HG03342 (cell line): ENCODE measurements at regions not wholly inside any gene's neighbourhood (a gene's known extent, or its start where the extent isn't known, plus 50 kb on each side); places are given as distances from the start of the nearest gene placed in this dataset.
"Not testable (repeated sequence)": the region's sequence is repeated elsewhere in the genome, so short reads cannot be mapped to it uniquely, and the experiment has no call there.

ENCODE experiments used
- ATAC-seq: cut with Tn5 transposase; IDR thresholded peaks from one replicate; pipeline ENCODE4 v1.9.1; 2021; ENCODE audit warnings: mild to moderate bottlenecking, moderate library complexity; ENCODE audit not compliant: unreplicated experiment

GRCh38 chr6:114733596-114733995 is 390.8 kb upstream of the HS3ST5 start:
- ATAC-seq: no peak

- no peak for ATAC-seq
Measured at GRCh38 chr6:114718716-114719270, 376.0 kb upstream of the HS3ST5 start.

- no peak for ATAC-seq
Measured at GRCh38 chr6:114718186-114718585, 375.4 kb upstream of the HS3ST5 start.

- ATAC-seq: peak; percentile 61
Measured at GRCh38 chr6:114714836-114715507, 372.1 kb upstream of the HS3ST5 start.

- ATAC-seq: no peak
Measured at GRCh38 chr6:114713690-114714089, 370.9 kb upstream of the HS3ST5 start.

- no peak for ATAC-seq
Measured at GRCh38 chr6:114712129-114712662, 369.4 kb upstream of the HS3ST5 start.

GRCh38 chr6:114707081-114707620 is 364.3 kb upstream of the HS3ST5 start:
- ATAC-seq: no peak

GRCh38 chr6:114690625-114691024 is 347.8 kb upstream of the HS3ST5 start:
- ATAC-seq: no peak

- no peak for ATAC-seq
Measured at GRCh38 chr6:114659513-114659912, 316.7 kb upstream of the HS3ST5 start.

- ATAC-seq: no peak
Measured at GRCh38 chr6:114651611-114652010, 308.8 kb upstream of the HS3ST5 start.

GRCh38 chr6:114650891-114651290 is 308.1 kb upstream of the HS3ST5 start:
- no peak for ATAC-seq

GRCh38 chr6:114649298-114649697 is 306.5 kb upstream of the HS3ST5 start:
- no peak for ATAC-seq

- ATAC-seq: no peak
Measured at GRCh38 chr6:114648847-114649246, 306.0 kb upstream of the HS3ST5 start.

- ATAC-seq: no peak
Measured at GRCh38 chr6:114638341-114638740, 295.5 kb upstream of the HS3ST5 start.

- ATAC-seq: no peak
Measured at GRCh38 chr6:114634016-114634415, 291.2 kb upstream of the HS3ST5 start.

GRCh38 chr6:114626226-114626625 is 283.4 kb upstream of the HS3ST5 start:
- not testable (repeated sequence) for ATAC-seq

GRCh38 chr6:114619621-114620200 is 276.9 kb upstream of the HS3ST5 start:
- no peak for ATAC-seq

- ATAC-seq: no peak
Measured at GRCh38 chr6:114611696-114612095, 268.9 kb upstream of the HS3ST5 start.

- ATAC-seq: no peak
Measured at GRCh38 chr6:114608091-114608490, 265.3 kb upstream of the HS3ST5 start.

- no peak for ATAC-seq
Measured at GRCh38 chr6:114605656-114606055, 262.8 kb upstream of the HS3ST5 start.

GRCh38 chr6:114600381-114600780 is 257.6 kb upstream of the HS3ST5 start:
- no peak for ATAC-seq

GRCh38 chr6:114595591-114595990 is 252.8 kb upstream of the HS3ST5 start:
- ATAC-seq: no peak
